ENCODE measurements at regions not wholly inside any gene's neighbourhood (a gene's known extent, or its start where the extent isn't known, plus 50 kb on each side); places are given as distances from the start of the nearest gene placed in this dataset.

DNA sequence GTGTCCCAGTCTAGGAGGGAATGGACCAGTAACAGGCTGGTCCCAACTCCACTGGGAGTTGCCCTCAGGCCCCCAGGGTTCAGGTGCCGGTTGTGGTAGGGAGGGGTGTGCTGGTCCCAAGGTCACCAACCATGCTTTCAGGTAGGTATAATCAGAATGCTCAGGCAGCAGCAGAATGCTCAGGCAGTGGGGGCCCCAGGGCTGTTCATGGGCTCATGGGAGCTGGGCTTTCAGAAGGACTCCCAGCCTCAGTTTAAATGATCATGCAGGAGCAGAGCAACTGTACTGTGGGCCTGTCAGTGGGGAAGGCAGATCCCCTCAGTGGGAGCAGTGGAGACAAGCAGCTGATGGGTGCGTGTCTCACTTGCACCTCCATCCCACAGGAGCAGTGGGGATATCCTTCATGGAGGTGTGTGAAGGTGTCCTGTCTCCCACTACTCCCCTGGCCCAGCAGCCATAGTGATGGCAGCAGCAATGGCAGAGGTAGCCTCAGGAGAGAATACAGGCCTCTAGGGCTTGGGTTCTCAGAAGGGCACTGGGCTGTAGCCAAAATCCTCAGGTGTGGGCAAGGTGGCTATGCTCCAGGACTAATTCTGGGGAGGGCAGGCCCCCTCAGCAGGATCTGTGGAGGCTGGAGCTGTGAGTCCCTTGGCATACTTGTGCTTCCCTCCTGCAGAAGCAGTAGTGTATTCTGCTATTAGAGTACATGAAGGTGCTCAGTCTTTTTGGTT lies 917.3 kb upstream of the B3GALT2 start:
- H3K4me1 ChIP-seq (ENCODE audit: control insufficient read depth, insufficient read depth, low read length), result no peaks in the 10 kb centered on the region
- no peaks in the 10 kb centered on the region for H3K9me3 ChIP-seq (ENCODE audit: control insufficient read depth, insufficient read depth, low read length)
- no peak overlapping the region for H3K4me3 ChIP-seq (ENCODE audit: low read length)
- H3K36me3 ChIP-seq (ENCODE audit: control insufficient read depth, insufficient read depth, low read length), result no peaks in the 10 kb centered on the region
- H3K27ac ChIP-seq (ENCODE audit: low read length), result no peak overlapping the region
- H3K27me3 ChIP-seq (ENCODE audit: control insufficient read depth, insufficient read depth, low read length), result no peaks in the 10 kb centered on the region
- WGBS (ENCODE audit: insufficient coverage, insufficient read length), result no CpG with 5 or more reads among the region's 2 CpGs
- DNase-seq (ENCODE audit: low read depth, low spot score), result no peak

DNA sequence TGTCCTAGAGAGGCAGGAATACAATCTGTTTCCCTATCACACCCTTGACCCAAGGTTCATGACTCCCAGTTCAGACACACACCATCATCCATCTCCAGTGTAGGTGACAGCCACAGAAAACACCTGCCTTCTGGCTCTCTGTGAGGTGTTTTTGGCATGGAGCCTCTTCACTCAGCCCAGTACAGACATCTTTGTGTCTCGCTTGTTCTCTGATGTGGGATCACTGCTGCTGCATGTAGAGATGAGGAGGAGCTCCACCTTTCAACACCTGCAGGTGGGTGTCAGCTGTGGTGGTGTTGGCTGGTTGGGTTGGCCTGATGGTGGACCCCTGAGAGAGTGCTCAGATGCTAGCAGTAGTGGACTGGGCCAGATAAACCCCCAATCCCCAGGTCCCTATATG lies 916.7 kb upstream of the B3GALT2 start:
- no CpG with 5 or more reads among the region's 1 CpG for WGBS (ENCODE audit: insufficient coverage, insufficient read length)
- no peak for DNase-seq (ENCODE audit: low read depth, low spot score)
- no peak overlapping the region for H3K27ac ChIP-seq (ENCODE audit: low read length)
- H3K4me1 ChIP-seq (ENCODE audit: control insufficient read depth, insufficient read depth, low read length), result no peaks in the 10 kb centered on the region
- H3K36me3 ChIP-seq (ENCODE audit: control insufficient read depth, insufficient read depth, low read length), result no peaks in the 10 kb centered on the region
- no peaks in the 10 kb centered on the region for H3K9me3 ChIP-seq (ENCODE audit: control insufficient read depth, insufficient read depth, low read length)
- no peak overlapping the region for H3K4me3 ChIP-seq (ENCODE audit: low read length)
- H3K27me3 ChIP-seq (ENCODE audit: control insufficient read depth, insufficient read depth, low read length), result no peaks in the 10 kb centered on the region

DNA sequence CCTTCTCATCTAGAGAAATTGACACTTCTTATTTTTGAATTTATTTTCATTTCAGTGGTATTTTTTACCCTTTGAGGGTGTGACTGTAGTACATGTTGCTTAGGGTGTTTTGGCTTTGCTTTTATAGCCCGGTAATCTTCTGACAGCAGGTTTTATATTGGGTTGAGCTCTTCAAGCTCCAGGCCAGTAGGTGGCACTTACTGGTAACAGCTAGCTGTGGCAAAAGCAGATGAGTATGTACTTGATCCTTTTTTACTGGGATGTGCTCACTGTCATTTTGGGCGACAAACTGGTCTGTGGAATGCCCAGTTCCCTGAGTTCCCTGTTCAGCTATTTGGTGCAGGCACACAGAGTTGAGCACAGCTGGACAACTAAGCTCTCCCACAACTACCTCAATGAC lies 916.2 kb upstream of the B3GALT2 start:
- DNase-seq (ENCODE audit: low read depth, low spot score), result no peak
- Histone ChIP-seq H3K27ac (ENCODE audit: low read length) (no peak overlapping the region), H3K4me1 (ENCODE audit: control insufficient read depth, insufficient read depth, low read length) (no peaks in the 10 kb centered on the region), H3K9me3 (ENCODE audit: control insufficient read depth, insufficient read depth, low read length) (no peaks in the 10 kb centered on the region), H3K27me3 (ENCODE audit: control insufficient read depth, insufficient read depth, low read length) (no peaks in the 10 kb centered on the region), H3K36me3 (ENCODE audit: control insufficient read depth, insufficient read depth, low read length) (no peaks in the 10 kb centered on the region), H3K4me3 (ENCODE audit: low read length) (no peak overlapping the region)
- no CpG with 5 or more reads among the region's 2 CpGs for WGBS (ENCODE audit: insufficient coverage, insufficient read length)

DNA sequence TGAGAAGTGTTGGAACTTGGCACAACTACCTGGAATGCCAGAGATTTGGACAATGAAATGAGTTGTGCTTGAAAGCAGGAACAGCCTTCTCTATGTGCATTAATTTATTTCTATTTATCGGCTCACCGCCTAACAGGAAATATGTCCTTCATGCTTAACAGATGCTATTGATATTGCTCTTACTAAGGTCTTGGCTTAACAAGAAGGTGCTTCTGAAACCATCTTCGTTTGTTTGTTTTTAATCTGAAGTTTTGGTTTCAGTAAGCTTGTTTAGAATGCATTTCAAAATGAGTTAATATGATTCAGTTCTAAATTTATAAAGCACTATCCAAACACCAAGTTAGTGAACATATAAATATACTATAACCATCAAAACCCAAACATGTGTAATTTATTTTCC lies 898.3 kb upstream of the B3GALT2 start:
- DNase-seq (ENCODE audit: low read depth, low spot score), result no peak
- WGBS (ENCODE audit: insufficient coverage, insufficient read length), result no CpG with 5 or more reads among the region's 3 CpGs
- Histone ChIP-seq H3K4me1 (ENCODE audit: control insufficient read depth, insufficient read depth, low read length) (no peaks in the 10 kb centered on the region), H3K36me3 (ENCODE audit: control insufficient read depth, insufficient read depth, low read length) (no peaks in the 10 kb centered on the region), H3K9me3 (ENCODE audit: control insufficient read depth, insufficient read depth, low read length) (no peaks in the 10 kb centered on the region), H3K27ac (ENCODE audit: low read length) (no peak overlapping the region), H3K27me3 (ENCODE audit: control insufficient read depth, insufficient read depth, low read length) (no peaks in the 10 kb centered on the region), H3K4me3 (ENCODE audit: low read length) (no peak overlapping the region)

DNA sequence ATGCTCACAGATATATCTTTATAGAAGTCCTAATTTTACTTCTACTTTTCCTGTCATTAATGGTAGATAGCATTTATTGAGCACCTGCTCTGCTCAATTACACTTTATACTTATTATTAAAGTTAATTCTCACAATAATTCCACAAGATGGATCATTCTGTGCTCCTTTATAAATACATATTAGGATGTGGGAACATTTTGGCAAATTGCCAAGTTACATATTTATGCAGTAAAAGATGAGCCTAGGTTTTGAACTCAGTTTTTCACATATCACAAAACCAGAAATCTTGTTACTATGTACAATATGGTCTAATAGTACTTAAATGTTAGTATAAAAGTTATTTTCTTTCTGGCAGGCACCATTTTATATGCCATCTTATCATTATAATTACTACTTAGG lies 895.0 kb upstream of the B3GALT2 start:
- H3K4me1 ChIP-seq (ENCODE audit: control insufficient read depth, insufficient read depth, low read length), result no peaks in the 10 kb centered on the region
- DNase-seq (ENCODE audit: low read depth, low spot score), result no peak
- no peaks in the 10 kb centered on the region for H3K27me3 ChIP-seq (ENCODE audit: control insufficient read depth, insufficient read depth, low read length)
- no peak overlapping the region for H3K4me3 ChIP-seq (ENCODE audit: low read length)
- H3K9me3 ChIP-seq (ENCODE audit: control insufficient read depth, insufficient read depth, low read length), result no peaks in the 10 kb centered on the region
- H3K27ac ChIP-seq (ENCODE audit: low read length), result no peak overlapping the region
- no peaks in the 10 kb centered on the region for H3K36me3 ChIP-seq (ENCODE audit: control insufficient read depth, insufficient read depth, low read length)

DNA sequence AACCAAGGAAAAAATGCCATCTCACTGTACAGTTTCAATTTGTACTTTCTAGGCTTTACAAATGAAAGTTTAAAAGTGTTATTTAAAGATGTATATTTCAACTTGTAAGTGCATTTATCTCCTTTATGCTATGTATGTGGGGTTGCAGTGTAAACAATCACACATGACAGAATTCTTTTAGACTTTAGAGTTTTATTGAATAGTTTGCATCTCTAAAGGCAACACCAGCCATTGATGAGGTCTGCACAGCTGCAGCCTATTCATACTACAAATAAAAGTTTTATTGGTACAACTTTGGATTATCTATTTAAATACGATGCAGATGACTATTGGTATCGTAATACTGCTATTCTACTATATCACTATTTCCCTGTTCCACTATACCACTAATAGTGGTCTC lies 894.4 kb upstream of the B3GALT2 start:
- Histone ChIP-seq H3K4me1 (ENCODE audit: control insufficient read depth, insufficient read depth, low read length) (no peaks in the 10 kb centered on the region), H3K9me3 (ENCODE audit: control insufficient read depth, insufficient read depth, low read length) (no peaks in the 10 kb centered on the region), H3K27ac (ENCODE audit: low read length) (no peak overlapping the region), H3K4me3 (ENCODE audit: low read length) (no peak overlapping the region), H3K27me3 (ENCODE audit: control insufficient read depth, insufficient read depth, low read length) (no peaks in the 10 kb centered on the region), H3K36me3 (ENCODE audit: control insufficient read depth, insufficient read depth, low read length) (no peaks in the 10 kb centered on the region)
- no CpG with 5 or more reads among the region's 2 CpGs for WGBS (ENCODE audit: insufficient coverage, insufficient read length)
- no peak for DNase-seq (ENCODE audit: low read depth, low spot score)

DNA sequence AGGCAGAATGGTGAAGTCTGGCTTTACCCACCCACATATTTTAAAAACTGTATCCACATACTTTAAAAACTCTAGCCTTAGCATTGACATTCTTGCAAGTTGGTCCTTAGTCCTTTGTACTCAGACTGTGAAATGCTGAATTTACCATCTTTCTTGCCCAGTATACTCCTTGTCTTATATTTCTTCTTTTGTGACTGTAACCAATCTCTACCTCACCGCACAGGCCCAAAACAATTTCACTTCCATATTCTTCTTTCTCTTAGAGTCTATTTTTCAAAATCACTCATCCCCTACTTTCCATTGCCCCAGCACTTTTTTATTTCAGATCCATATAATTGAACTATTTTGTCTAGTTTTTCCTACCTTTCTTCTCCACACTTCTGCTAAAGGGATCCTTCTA lies 892.4 kb upstream of the B3GALT2 start:
- Histone ChIP-seq H3K27ac (ENCODE audit: low read length) (no peak overlapping the region), H3K4me1 (ENCODE audit: control insufficient read depth, insufficient read depth, low read length) (no peaks in the 10 kb centered on the region), H3K36me3 (ENCODE audit: control insufficient read depth, insufficient read depth, low read length) (no peaks in the 10 kb centered on the region), H3K27me3 (ENCODE audit: control insufficient read depth, insufficient read depth, low read length) (no peaks in the 10 kb centered on the region), H3K9me3 (ENCODE audit: control insufficient read depth, insufficient read depth, low read length) (no peaks in the 10 kb centered on the region), H3K4me3 (ENCODE audit: low read length) (no peak overlapping the region)
- 100% methylated on average over 1 of the region's 1 CpG for WGBS (ENCODE audit: insufficient coverage, insufficient read length)
- no peak for DNase-seq (ENCODE audit: low read depth, low spot score)

DNA sequence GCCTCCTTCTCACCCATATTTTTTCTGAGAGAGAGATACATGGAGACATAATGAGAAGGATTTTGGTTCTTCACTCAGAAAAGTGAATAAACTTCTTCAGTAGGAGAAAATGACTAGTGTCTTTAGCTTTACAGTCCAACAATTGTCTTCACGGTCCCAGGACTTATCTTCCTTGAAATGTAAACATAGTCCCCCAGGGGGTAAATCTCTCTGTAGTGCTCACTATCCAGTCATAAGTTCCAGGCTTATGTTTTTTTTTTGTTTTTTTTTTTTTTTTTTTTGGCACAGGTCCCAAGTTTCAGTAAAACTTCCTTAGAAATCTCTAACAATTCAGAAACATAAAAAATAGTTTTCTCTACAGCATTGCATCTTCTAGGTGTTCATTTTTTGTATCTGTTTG lies 890.2 kb upstream of the B3GALT2 start:
- no peaks in the 10 kb centered on the region for H3K27me3 ChIP-seq (ENCODE audit: control insufficient read depth, insufficient read depth, low read length)
- no peak overlapping the region for H3K27ac ChIP-seq (ENCODE audit: low read length)
- DNase-seq (ENCODE audit: low read depth, low spot score), result no peak
- no peak overlapping the region for H3K4me3 ChIP-seq (ENCODE audit: low read length)
- no peaks in the 10 kb centered on the region for H3K9me3 ChIP-seq (ENCODE audit: control insufficient read depth, insufficient read depth, low read length)
- no peaks in the 10 kb centered on the region for H3K36me3 ChIP-seq (ENCODE audit: control insufficient read depth, insufficient read depth, low read length)
- no peaks in the 10 kb centered on the region for H3K4me1 ChIP-seq (ENCODE audit: control insufficient read depth, insufficient read depth, low read length)
- WGBS (ENCODE audit: insufficient coverage, insufficient read length), result no CpG with 5 or more reads among the region's 1 CpG

DNA sequence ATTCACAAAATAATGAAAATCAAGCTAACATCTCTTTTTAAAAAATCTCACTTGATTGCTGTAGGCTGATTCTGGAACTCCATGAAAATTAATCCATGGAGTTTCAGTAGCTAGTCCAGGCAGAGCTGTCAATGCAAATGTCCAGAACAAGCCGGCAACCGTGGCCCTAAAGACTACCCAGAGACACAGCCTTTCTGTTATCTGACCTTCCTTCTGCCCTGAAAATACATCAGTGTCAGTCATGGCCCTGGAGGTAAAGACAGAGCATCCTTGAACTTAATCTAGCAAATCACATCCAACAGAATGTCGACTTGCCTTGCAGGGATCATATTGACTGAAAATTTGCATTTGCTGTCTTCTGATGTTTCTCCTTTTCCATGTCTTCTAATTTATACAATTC lies 887.4 kb upstream of the B3GALT2 start:
- WGBS (ENCODE audit: insufficient coverage, insufficient read length), result no CpG with 5 or more reads among the region's 3 CpGs
- no peak overlapping the region for H3K4me3 ChIP-seq (ENCODE audit: low read length)
- no peaks in the 10 kb centered on the region for H3K9me3 ChIP-seq (ENCODE audit: control insufficient read depth, insufficient read depth, low read length)
- no peak for DNase-seq (ENCODE audit: low read depth, low spot score)
- no peaks in the 10 kb centered on the region for H3K4me1 ChIP-seq (ENCODE audit: control insufficient read depth, insufficient read depth, low read length)
- H3K36me3 ChIP-seq (ENCODE audit: control insufficient read depth, insufficient read depth, low read length), result no peaks in the 10 kb centered on the region
- no peak overlapping the region for H3K27ac ChIP-seq (ENCODE audit: low read length)
- H3K27me3 ChIP-seq (ENCODE audit: control insufficient read depth, insufficient read depth, low read length), result no peaks in the 10 kb centered on the region

DNA sequence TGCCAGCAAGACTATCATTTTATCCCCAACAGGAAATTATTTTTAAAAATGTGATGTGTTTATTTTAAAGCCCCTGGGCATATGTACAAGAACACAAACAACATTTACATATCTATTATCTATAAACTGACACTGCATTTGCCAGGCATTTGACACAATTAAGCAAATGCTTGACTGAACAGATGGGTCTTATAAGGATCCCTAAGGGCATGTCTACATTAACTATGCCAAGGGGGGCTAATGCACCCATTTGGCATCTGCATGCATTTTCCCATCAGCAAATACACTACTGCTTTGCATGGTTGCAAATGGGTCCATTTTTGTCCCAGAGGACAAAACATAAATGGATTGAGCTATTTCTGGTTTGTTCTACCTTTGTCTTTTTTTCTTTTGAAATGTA lies 884.8 kb upstream of the B3GALT2 start:
- H3K27me3 ChIP-seq (ENCODE audit: control insufficient read depth, insufficient read depth, low read length), result no peaks in the 10 kb centered on the region
- H3K36me3 ChIP-seq (ENCODE audit: control insufficient read depth, insufficient read depth, low read length), result no peaks in the 10 kb centered on the region
- H3K9me3 ChIP-seq (ENCODE audit: control insufficient read depth, insufficient read depth, low read length), result no peaks in the 10 kb centered on the region
- DNase-seq (ENCODE audit: low read depth, low spot score), result no peak
- no peak overlapping the region for H3K4me3 ChIP-seq (ENCODE audit: low read length)
- no peak overlapping the region for H3K27ac ChIP-seq (ENCODE audit: low read length)
- no peaks in the 10 kb centered on the region for H3K4me1 ChIP-seq (ENCODE audit: control insufficient read depth, insufficient read depth, low read length)

DNA sequence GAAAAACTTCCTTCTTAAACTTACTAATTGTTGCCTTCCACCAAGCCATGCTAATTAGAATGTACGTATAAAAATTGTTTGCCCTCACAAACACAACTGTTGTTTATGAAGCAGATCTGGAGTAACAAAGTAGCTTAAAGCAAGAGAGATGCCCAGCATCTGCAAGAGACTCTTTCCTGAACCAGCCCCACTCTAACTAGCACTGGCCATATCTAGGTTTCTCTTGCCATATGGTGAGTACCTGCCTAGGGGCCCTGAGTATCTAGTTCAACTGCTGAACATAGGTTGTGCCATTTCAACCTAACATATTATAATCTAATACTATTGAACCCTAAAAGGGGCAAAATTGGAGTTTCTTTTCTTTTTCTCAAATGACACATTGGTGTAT lies 883.4 kb upstream of the B3GALT2 start:
- H3K4me1 ChIP-seq (ENCODE audit: control insufficient read depth, insufficient read depth, low read length), result no peaks in the 10 kb centered on the region
- no peaks in the 10 kb centered on the region for H3K9me3 ChIP-seq (ENCODE audit: control insufficient read depth, insufficient read depth, low read length)
- WGBS (ENCODE audit: insufficient coverage, insufficient read length), result no CpG with 5 or more reads among the region's 1 CpG
- no peaks in the 10 kb centered on the region for H3K27me3 ChIP-seq (ENCODE audit: control insufficient read depth, insufficient read depth, low read length)
- H3K4me3 ChIP-seq (ENCODE audit: low read length), result no peak overlapping the region
- no peak overlapping the region for H3K27ac ChIP-seq (ENCODE audit: low read length)
- no peaks in the 10 kb centered on the region for H3K36me3 ChIP-seq (ENCODE audit: control insufficient read depth, insufficient read depth, low read length)
- DNase-seq (ENCODE audit: low read depth, low spot score), result no peak

Data from iPS DF 6.9 (cell line).